Hindlimb muscle (tissue), 1 donor: ENCODE measurements at regions not wholly inside any gene's neighbourhood (a gene's known extent, or its start where the extent isn't known, plus 50 kb on each side); places are given as distances from the start of the nearest gene placed in this dataset.

Source experiments
- DNase-seq: peaks from one replicate; pipeline ENCODE4 v3.0.0-alpha.2; 2013

GRCh38 chr15:99440551-99441443 is 125.0 kb upstream of the MEF2A start:
- no peak for DNase-seq

DNA sequence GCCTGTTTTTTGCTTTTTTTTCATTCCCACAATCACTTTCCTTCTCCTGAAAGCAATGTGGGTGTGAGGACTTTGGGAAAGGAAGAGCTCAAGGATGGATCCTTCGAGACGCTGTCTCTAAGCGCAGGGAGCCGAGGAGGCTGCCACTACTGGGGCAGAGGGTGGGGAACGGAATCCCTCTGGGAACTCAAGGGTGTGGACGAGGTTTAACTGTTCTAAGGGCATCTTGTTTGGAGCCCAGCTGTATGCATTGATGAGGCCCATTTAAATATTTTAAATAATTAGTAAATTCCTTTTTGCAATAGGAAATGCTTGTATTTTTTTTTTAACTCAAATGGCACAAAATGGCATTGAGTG is 124.4 kb upstream of the MEF2A start:
- no peak for DNase-seq

- no peak for DNase-seq
Measured at GRCh38 chr15:99441871-99442251, 123.9 kb upstream of the MEF2A start.

GRCh38 chr15:99442252-99442897 is 123.4 kb upstream of the MEF2A start:
- peak; percentile 88 for DNase-seq

- no peak for DNase-seq
Measured at GRCh38 chr15:99443056-99443756, 122.6 kb upstream of the MEF2A start.

DNA sequence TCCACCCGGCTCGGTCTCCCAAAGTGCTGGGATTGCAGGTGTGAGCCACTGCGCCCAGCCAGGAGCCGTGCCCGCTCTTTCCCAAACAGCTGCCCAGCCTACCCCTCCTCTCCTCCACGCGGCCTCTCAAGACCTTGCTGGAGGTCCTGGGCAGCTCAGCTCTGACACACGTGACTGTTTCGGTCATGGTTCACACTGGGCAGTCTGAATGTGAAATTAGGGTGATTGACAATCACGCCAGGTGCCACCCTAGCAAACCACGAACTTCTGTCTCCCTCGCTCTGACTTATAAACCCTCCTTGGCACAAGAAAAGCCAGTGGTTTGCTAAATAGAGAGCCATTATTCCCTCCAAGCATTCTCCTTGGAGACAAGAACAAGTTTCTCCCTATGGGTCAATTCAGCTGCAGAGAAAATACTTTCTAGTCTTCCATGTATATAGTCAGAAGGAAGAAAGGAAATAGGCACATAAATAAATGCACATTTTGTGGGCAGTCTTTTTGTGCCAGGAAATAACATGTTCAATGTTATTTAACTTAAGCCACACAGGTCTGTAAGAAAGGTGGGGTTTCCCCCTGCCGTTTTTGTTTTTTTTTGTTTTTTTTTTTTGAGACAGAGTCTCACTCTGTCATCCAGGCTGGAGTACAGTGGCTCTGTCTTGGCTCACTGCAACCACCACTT is 121.9 kb upstream of the MEF2A start:
- no peak for DNase-seq

DNA sequence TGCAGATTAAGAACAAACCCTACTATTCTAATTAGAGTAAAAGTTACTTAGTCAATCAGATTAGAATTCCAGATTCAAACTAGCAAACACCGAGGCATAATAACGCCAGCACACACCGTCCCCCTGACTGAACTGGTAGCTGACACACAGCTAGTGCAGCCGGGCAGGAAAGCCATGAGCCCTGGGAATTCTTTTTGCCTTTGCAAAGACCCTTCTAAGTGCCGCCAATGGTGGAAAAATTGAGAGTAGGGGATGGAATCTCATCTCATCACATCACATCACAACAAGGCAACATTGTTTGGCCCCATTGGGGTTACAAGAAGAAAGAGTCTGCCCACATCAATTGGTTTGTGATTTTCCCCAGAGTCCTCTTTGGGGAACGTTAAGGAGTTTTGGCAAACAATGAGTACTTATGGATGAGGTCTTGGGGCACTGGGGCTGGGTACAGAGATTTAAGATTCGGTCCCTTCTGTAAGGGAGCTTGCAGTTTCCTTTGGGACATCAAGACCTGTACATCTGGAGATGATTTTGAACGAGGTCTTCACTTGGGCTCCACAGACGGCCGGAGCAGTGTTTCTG is 120.4 kb upstream of the MEF2A start:
- no peak for DNase-seq

DNA sequence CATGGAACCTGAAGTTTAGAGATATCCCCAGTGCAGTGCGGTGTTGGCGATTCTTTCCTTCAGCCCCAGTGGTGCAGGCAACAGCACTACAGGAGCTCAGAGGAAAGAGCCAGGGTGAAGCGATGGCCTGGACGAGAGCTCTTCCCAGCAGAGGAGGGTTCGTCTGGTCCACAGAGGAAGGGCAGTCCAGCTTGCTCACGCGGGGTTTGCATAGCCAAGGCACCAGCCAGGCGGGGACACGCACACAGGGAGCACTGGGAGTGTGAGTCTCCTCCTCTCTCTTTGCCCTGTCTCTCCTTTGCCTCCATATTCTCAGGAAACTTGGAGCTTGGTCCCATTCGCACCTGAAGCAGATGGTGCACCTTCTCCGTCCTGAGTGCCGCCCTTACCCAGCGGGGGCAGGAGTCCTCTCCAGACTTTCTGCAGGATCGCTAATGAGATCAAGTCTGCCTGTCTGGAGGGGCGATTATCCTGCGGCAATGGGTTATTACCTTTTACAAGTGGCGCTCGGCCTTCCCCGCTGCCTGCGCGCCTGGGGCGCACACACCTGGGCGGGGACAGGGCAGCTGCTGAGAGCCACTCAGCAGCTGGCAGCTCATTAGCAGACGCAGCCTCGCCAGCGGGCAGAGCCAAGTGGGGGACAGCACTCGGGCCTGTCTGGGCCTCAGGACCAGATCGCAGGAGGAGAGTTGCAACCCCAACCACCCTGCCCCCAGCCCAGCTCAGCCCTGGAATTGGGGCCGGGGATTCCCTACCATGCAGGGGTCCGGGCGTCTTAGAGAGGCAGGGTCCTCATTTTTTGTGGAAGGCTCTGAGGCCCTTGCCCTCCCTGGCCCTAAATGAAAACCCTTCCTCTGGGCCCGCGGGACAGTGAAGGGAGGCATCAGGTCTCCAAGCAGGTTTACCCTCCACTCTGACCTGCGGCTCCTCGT is 119.0 kb upstream of the MEF2A start:
- DNase-seq: no peak

DNA sequence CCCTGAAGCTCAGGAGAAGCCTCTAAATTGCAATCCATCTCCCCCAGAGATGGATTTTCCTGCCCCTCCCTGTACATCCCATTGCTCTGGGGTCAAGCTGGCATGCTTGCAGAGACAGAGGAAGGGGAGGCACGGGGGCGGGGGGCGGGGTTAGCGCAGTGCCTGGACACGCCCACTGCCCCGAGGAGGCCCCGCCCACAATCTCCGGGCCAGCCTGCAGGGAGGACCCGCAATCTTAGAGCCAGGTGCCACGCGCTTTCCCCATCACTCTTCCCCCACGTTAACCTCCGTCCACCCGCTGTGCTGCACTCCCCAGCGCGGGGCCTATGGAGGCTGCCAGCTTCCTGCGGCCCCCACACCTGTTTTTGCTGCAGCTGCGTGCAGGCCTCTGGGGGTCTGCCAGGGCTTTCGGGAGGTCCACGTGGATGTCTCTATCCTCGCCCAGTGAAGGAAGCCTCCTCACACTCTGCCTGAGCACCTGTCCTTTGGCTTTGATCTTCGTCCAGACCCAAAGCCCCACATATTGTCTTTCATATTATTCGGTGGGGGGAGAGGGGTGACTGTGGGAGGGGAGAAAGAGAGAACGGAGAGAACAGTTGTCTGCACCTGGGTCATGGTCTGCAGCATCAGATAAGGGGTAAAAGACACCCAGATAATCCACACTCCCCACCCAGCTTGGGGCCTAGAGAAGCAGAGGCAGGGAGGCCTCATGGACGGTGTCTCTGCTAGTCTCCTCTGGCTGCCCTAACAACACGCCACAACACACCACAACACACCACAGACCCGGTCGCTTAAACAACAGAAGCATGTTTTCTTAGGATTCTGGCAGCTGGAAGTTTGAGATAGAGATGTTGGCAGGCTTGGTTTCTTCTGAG is 118.0 kb upstream of the MEF2A start:
- DNase-seq: no peak

DNA sequence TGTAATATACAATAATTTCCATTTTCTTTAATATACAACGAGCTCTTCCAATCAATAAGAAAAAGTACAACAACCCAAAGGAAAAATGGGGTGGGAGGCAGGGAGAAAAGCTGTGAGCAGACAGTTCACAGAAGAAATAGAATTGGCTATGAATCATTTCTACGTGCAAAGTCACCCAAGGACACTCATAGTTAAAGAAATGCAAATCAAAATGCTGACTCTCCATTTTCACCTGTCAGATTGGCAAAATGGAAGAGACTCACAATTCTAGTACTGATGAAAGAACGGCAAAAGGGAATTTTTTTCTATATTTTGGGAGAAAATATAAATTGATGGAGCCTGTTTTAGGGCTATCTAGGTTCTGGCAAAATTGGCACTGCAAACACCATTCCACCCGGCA is 116.3 kb upstream of the MEF2A start:
- no peak for DNase-seq

DNA sequence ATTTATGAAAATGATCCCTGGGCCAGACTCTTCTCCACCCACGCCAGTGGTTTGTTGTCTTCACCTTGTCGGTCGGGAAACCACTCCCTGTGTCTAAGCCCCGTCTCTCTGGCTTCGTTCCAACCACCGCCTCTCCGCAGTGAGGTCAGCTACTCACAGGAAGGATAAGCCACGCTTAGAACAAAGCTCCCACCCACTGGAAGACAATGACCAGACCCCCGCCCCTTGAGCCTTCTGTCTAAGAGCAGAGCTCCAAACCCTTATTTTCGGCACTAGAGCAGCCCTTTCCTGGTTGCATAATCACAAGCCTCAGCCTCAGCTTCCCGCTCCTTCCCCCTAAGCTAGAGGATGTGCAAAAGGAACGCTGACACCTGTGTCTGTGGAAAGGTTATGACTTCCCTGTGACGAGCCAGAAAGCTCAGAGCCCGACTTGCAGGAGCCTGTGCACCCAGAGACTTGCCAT is 114.9 kb upstream of the MEF2A start:
- DNase-seq: no peak

- no peak for DNase-seq
Measured at GRCh38 chr15:99451484-99451883, 114.3 kb upstream of the MEF2A start.

DNA sequence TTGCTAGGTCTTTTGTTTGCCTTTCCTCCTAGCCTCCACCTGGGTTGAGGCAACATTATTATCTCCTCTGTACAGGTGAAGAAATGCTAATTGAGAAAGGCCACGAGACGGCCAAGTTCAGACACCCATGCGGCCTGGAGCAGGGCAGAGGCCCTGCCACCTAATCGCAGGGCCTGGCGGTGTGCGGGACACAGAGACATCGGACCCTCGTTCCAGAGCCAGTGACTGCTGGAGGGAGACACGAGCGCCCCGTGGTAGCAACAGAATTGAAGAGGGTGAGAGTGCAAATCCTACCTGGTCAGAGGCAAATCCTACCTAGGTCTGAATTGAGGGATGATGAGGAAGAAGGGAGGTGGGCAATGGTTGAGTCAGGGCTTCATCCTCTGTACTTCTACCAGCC is 113.8 kb upstream of the MEF2A start:
- DNase-seq: no peak

DNA sequence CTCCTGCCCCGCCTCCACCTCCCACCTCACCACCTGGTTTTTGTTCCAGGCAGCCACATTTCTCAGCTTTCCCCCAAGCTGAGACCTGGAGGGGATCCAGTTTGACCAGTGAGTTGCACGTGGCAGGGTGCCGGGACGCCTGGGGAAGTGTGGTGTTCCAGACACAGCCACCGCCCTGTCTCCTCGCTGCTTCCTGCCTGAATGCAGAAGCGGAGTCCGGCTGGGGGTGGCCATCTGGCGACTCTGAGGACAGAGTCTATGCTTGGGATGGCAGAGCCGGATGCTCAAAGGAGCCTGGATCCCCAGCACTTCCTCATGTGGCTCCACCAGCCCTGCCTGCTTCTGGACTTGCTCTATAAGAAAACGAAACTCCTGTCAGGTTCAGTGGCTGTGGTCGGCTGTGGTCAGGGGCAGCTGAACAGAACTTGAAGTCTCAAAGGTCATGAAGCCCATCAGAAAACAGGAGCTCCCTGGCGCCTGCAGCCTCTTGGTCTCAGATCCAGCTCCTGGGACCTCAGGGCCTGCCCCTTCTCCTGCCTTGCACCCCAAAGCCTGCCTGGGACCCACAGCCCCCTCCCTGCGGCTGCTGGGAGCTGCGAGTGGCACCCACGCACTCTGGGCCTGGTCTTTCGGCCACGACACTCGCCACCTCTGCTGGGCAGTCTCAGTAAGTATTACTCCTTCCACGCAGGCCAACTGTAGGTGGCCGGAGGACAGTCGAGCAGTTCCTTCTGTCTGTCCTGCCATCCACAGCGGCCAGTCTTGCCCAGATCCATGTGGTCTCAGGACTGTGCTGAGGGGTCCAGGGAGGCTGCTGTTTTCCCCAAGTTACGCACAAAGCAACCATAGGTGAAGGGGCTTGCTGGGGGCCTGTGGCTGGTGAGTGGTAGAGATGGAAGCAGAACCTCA is 112.8 kb upstream of the MEF2A start:
- DNase-seq: no peak

- no peak for DNase-seq
Measured at GRCh38 chr15:99453637-99454030, 112.2 kb upstream of the MEF2A start.

DNA sequence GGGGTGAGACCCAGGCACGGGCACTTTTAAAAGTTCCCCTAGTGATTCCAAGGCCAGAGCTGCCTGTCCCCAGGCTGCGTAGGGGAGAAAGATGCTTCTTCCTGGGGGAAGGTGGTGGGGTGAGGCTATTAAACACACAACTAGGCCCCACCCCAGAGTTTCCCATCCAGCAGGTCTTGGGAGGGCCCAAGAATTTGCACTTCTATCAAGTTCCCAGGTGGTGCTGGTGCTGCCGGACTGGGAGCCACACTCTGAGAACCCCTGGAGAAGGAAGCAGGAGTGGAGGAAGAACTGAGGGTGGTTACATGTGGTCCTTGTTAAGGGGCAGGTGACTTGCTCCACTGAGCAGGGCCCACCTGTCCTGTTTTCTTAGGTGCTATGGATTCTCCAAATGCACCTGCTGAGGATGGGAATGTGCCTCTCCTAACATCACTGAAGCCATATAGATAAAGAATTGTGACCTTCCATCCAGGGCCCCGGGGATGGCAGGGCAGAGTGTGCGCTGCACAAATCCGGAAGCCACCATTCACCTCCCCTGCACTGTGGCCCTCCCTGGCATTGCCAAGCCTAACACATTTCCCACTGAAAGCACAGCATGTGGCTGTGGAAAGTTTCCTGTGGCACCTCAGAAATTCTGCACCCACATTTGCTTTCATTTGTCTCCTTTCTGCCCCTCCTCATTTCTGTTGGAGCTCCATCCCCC is 111.5 kb upstream of the MEF2A start:
- no peak for DNase-seq

- DNase-seq: no peak
Measured at GRCh38 chr15:99454941-99455788, 110.6 kb upstream of the MEF2A start.

DNA sequence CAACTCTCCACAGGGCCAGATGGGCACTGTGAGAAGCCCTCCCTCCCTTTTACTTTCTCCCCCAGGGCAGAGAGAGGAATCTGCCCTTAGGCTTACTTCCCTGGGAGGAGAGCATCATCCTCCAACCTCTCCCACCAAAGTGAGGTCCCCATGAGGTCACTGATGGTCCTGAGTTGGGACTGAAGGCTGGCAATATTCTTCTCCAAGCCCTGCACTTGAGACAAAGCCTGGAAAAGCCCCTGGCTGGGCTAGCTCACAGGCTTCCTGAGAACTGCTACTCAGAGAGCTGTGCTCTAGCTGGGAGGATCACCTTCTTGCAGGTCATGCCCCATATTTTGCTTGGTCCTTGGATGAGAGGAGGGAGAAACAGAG is 110.0 kb upstream of the MEF2A start:
- DNase-seq: no peak
